HG03565 (cell line): ENCODE measurements at regions not wholly inside any gene's neighbourhood (a gene's known extent, or its start where the extent isn't known, plus 50 kb on each side); places are given as distances from the start of the nearest gene placed in this dataset.

Experiments
- ATAC-seq: cut with Tn5 transposase; IDR thresholded peaks from one replicate; pipeline ENCODE4 v1.9.1; 2021; ENCODE audit warnings: mild to moderate bottlenecking, moderate library complexity; ENCODE audit not compliant: unreplicated experiment

DNA sequence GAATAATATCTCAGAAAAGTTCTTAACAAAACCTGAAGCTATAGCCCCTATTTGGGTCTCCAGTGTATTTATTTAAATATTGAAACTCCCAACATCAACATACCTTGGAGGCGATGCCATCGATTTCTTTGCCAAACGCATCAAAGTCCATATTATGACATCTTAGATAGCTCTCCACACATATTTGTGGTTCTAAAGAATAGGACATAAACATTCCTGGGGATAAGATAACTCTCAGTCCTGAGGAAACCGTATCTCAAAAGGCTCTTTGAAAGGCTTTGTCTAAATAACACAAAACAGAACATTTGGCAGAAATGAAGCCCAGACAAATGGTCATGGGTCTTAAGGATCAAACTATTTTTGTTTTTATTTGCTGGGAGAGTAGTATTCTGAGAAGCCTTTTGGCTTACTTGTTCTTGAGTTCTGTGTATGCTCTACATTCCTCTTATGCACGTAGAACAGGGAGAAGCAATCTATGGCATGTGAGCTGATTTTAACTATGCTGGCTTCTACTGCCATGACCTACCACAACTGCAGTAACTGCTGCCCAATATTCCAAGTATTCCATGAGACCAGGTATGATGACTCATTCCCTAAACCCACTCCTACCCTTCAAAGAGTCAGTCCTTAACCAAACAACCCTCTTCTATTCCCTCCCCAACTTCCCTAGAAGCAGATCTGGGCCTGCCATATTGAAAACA lies 279.0 kb upstream of the ZFHX3 start:
- no peak for ATAC-seq

GRCh38 chr16:73326221-73326620 lies 278.3 kb upstream of the ZFHX3 start:
- ATAC-seq, result no peak

GRCh38 chr16:73323880-73324279 lies 276.0 kb upstream of the ZFHX3 start:
- ATAC-seq, result no peak

DNA sequence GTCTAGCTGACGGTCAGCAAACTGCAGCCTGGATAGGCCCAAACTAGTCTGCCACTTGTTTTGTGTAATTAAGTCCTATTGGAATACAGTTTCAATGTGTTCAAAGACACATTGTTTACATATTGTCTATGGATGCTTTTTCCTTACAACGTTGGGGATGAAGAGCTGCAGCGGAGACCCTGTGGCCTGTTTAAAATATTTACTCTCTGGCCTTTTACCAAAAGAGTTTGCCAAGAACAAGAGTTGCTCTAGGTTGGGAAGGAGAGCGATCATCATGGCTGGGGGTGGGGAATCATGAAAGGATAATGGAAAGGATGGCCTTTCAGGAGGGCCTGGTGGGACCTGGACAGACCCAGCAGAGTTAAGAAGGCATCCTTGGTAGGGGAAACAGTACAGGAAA lies 274.9 kb upstream of the ZFHX3 start:
- ATAC-seq, result no peak

DNA sequence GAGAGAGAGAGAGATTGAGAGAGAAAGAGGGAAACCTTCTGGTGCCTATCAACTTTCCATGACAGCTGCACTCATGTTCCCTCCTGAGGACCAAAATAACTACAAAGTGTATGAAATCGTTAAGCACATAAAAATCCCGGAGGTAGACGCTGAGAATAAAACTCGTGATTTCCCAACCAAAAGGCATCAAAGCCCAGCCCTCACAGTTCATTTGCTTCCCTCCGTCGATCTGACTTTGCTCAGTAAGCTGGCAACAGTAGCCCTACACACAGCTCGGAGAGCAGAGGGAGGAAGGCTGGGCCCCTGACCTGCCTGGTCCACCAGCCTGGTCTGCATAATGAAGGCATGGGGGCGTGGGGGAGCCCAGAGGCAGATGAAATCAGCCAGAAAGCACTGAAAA lies 273.9 kb upstream of the ZFHX3 start:
- no peak for ATAC-seq

GRCh38 chr16:73319737-73320136 lies 271.8 kb upstream of the ZFHX3 start:
- no peak for ATAC-seq

DNA sequence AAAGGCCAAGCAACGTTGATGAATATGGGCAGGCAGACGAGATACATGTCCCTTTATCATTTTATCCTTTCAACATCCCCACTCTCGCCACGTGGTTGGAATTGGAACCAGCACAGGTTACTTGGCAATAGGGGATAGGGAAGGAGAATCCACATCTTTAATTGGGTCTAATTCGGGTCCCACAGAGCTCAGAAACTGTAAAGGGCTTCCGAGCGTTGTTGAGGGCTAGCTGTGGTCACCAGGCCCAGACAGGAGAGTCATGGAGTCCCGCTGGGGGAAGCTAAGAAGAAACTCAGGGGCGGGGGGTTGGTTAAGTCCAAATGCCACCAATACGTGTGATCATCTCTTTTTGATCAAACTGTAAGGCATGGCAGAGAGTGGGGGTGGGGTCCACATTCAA lies 271.3 kb upstream of the ZFHX3 start:
- no peak for ATAC-seq

DNA sequence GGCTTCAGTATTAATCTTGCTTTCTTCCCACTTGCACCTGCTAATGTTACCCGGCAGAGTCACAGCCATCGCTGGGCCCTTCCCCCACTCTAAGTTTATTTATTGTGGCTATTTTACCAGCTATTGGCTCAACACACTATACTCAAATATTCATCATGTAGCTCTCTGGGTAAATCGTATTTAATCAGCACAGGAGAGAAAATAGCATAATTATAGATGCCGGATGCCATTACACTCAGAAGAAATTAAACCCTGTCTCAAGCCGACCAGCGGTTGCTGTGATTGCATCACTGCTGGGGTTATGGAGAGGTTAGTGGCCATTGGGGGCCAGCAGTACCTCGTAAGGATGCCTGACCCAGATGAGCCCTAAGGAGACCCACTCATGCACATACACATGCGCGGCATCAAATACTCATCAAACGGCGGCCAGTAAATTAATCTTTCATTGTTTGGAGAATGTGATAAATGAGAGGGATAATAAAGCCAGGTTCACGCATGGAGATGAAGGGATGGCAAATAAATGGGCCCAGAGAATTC lies 269.5 kb upstream of the ZFHX3 start:
- ATAC-seq, result no peak

GRCh38 chr16:73315645-73316044 lies 267.7 kb upstream of the ZFHX3 start:
- peak; percentile 93 for ATAC-seq

DNA sequence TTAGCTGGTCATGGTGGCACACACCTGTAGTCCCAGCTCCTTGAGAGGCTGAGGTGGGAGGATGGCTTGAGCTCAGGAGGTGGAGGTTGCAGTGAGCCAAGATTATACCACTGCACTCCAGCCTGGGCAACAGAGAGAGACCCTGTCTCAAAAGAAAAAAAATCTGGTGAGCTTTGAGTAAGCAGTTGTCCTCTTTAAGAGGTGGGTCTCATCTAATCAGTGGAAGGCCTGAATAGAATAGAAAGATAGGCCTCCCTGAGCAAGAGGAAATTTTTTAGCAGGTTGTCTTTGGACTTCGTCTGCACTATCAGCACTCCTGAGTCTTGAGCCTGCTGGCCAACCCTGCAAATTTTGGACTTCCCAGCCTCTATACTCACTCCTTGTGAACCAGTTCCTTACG lies 266.0 kb upstream of the ZFHX3 start:
- ATAC-seq, result no peak

GRCh38 chr16:73311857-73312723 lies 264.2 kb upstream of the ZFHX3 start:
- ATAC-seq, result no peak

- ATAC-seq, result no peak
These were observed 260.8 kb upstream of the ZFHX3 start for GRCh38 chr16:73308771-73309170.

DNA sequence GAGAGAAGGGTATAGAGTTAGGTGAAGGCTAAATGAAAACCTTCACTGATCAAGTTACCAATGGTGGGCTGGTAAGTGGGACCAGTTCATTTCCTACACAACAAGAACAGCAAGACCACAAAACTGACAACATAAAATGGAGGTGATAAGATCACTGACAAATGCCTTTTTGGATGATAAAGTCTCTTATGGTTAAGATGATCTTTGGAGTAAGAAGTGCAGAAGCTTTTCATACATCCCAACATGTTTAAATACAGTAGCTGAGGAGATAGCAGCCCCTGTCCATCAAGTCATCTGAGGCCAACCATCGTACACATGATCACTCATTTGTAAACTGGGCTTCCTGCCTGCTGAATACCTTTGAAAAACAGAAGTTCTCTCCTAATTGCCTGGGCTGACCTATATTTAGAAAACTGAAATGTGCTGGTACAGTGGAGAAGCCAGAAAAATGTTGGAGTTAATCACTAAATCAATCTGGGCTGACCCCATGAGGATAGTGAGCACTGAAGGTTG lies 259.0 kb upstream of the ZFHX3 start:
- no peak for ATAC-seq

DNA sequence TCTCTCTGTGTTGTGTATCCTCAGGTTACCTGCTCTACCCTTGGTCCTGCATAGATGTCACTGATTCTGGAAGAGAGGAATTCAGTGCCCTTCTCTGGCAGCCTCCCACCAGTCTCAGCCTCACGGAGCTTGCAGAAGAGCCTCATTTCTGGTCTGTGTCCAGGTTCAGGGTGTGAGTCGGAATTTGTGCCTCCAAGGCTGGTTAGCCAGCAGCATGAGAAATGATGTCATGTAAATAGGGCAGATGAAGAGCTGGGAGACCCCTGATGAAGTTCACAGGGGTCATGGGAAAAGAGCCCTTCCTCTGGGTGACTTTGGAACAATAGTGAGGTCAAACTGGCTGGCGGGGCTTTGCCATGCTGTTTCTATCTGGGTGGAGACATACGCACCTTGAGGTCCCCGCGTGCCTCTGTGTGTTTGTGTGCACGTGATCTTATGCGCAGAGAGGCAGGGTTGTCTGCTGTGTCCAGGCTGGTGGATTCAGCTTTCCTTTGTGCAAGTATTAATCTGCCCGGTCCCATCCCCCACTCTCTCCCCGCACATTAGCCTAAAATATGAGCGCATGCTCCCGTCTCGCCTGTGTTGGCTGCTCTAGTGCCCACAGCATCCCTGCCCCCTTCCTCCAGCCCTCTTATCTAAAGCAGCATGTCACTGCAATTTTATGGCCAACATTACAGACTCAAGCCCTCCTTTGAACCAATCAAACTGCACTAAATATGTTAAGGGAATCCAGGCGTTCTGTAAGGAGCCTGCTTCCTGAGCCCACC lies 256.3 kb upstream of the ZFHX3 start:
- no peak for ATAC-seq

- ATAC-seq, result no peak
These were observed 255.0 kb upstream of the ZFHX3 start for GRCh38 chr16:73302942-73303341.

GRCh38 chr16:73301984-73302383 lies 254.1 kb upstream of the ZFHX3 start:
- ATAC-seq, result no peak

- ATAC-seq, result no peak
These were observed 251.4 kb upstream of the ZFHX3 start for GRCh38 chr16:73299346-73299745.

DNA sequence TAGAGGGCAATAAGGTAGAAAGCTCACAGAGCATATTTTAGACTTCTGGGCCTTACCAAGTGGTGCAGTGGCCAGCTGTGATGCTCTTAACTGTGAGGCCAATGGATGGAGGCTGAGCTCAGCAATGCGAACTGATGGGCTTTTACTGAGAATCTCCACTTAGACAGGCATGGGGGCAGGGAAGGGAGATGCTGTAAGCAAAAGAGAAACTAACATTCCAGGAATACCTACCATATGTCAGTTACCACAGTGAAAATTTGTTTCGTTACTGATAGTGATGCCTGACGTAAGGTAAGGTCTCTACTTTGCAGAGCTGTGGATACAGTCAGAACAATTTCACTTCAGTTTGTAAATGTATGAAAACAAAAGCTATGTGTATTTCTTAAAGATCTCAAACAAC lies 250.6 kb upstream of the ZFHX3 start:
- no peak for ATAC-seq

- no peak for ATAC-seq
These were observed 242.3 kb upstream of the ZFHX3 start for GRCh38 chr16:73290258-73290657.

GRCh38 chr16:73289232-73289631 lies 241.3 kb upstream of the ZFHX3 start:
- ATAC-seq, result peak; percentile 85

DNA sequence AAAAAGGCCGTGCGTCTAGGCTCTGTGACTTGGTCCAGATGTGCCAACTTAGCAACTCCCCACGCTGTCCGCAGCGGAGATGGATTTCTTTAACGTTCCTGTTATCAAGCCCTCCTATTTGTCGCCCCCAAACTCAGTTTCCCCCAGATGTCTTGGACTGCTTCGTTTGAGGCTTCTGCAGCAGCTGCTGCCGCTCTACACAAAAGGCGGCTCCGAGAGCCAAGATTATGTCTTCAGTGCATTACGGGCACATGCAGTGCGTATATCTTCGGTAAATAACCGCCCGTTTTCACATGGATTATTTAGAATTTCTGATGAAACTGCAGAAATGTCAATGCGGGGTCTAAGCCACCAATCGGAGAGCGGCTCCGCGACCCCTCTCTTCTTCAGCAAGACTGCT lies 240.6 kb upstream of the ZFHX3 start:
- no peak for ATAC-seq
